Neural crest cell (in vitro differentiated cells): ENCODE measurements at regions not wholly inside any gene's neighbourhood (a gene's known extent, or its start where the extent isn't known, plus 50 kb on each side); places are given as distances from the start of the nearest gene placed in this dataset.

ENCODE experiments used
- DNase-seq: peaks from one replicate; pipeline ENCODE4 v3.0.0; 2021; ENCODE audit warnings: low read depth, mixed read lengths, low spot score
- H3K27ac Mint-ChIP-seq: one replicate; pipeline ENCODE4 v1.8.0; 2021; ENCODE audit warnings: mild to moderate bottlenecking, mixed read lengths; ENCODE audit not compliant: unreplicated experiment
- H3K27me3 Mint-ChIP-seq: 2 replicates; pipeline ENCODE4 v1.8.0; 2021; ENCODE audit warnings: low read depth, mild to moderate bottlenecking, mixed read lengths
- H3K36me3 Mint-ChIP-seq: 2 replicates; pipeline ENCODE4 v1.8.0; 2021; ENCODE audit warnings: low read depth, mild to moderate bottlenecking, mixed read lengths
- H3K4me1 Mint-ChIP-seq: 2 replicates; pipeline ENCODE4 v1.8.0; 2021; ENCODE audit warnings: mixed read lengths
- H3K4me3 Mint-ChIP-seq: one replicate; pipeline ENCODE4 v1.8.0; 2021; ENCODE audit warnings: mild to moderate bottlenecking, mixed read lengths
- H3K9me3 Mint-ChIP-seq: 2 replicates; pipeline ENCODE4 v1.8.0; 2021; ENCODE audit warnings: mixed read lengths
- TF ChIP-seq, protein P1 (sequence below): fragments of 200-600 bp; sonication (generic); conservative IDR thresholded peaks from 2 replicates; pipeline ENCODE4 v1.5.0; 2021; ENCODE audit warnings: antibody characterized with exemption, mild to moderate bottlenecking

DNA sequence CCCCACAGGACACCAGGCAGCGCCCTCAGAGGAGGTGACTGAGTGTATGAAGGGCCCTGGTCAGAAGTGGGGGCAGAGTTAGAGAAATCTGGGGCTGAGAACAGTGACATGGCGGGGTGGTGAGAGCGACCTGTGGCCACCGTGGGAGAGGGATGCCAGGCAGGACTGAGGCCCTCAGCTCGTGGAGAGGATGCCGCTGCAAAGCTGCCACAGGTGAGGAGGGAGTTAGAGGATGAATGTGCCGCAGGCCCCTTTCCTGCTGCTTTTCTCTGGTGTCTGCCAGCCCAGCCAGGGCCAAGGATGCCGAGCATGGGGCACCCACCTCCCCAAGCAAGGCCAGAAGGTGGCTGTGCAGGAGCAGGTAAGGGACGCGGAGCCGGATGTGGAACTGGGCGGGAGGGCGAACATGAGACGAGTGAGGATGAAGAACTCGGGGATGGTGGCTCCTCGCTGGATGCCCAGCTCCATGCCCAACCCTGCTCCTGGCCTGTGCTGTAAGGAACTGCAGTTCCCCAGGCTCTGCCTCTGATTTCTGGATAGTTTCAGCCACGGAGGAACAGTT, 269.2 kb upstream of the HDAC4 start:
- Mint-ChIP-seq H3K4me3 (no peak overlapping the region), H3K27me3 (no peaks in the 10 kb centered on the region), H3K27ac (peak overlapping the region; percentile 92), H3K9me3 (no peaks in the 10 kb centered on the region), H3K36me3 (no peaks in the 10 kb centered on the region), H3K4me1 (peaks cover 5% of the 10 kb centered on the region)
- DNase-seq, result no peak
- TF ChIP-seq, protein P1, sequence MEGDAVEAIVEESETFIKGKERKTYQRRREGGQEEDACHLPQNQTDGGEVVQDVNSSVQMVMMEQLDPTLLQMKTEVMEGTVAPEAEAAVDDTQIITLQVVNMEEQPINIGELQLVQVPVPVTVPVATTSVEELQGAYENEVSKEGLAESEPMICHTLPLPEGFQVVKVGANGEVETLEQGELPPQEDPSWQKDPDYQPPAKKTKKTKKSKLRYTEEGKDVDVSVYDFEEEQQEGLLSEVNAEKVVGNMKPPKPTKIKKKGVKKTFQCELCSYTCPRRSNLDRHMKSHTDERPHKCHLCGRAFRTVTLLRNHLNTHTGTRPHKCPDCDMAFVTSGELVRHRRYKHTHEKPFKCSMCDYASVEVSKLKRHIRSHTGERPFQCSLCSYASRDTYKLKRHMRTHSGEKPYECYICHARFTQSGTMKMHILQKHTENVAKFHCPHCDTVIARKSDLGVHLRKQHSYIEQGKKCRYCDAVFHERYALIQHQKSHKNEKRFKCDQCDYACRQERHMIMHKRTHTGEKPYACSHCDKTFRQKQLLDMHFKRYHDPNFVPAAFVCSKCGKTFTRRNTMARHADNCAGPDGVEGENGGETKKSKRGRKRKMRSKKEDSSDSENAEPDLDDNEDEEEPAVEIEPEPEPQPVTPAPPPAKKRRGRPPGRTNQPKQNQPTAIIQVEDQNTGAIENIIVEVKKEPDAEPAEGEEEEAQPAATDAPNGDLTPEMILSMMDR, result no peak

DNA sequence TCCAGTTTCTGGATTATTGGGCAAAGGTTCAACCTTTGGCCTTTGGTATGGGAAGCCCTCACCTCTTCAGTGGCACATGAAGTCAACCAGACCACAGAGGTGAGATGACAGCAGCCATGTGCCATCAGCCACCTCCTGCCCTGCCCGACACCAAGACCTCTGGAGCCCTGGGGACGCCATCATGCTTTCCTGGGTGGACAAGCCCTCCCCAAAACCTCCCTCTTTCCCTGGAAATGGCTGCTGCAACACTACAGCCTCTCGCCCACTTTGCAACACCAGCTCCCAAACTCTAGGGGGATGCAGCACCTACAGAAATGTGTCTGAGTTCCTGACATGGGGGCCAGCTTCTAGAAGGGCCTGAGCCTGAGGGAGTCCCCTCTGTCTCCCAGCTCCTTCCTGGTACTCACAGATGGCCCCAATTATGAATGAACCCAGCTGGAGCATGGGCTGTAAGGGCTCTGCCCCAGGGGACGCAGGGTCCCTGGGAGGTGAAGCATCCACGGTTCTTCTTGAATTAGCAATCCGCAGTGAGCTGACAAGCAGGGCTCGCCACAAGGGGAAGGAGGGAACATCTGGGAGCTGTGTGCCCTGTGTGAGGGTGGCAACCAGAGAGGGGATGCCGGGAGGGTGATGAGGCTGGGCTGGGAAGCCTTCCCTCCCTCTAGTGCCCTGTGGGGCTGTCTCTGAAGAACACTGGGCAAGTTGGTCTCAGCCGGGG, 268.5 kb upstream of the HDAC4 start:
- H3K9me3 Mint-ChIP-seq, result no peaks in the 10 kb centered on the region
- TF ChIP-seq, protein P1, result no peak
- peak overlapping the region; percentile 92 for H3K27ac Mint-ChIP-seq
- H3K27me3 Mint-ChIP-seq, result no peaks in the 10 kb centered on the region
- no peak overlapping the region for H3K4me3 Mint-ChIP-seq
- no peaks in the 10 kb centered on the region for H3K36me3 Mint-ChIP-seq
- H3K4me1 Mint-ChIP-seq, result peaks cover 5% of the 10 kb centered on the region
- DNase-seq, result no peak

DNA sequence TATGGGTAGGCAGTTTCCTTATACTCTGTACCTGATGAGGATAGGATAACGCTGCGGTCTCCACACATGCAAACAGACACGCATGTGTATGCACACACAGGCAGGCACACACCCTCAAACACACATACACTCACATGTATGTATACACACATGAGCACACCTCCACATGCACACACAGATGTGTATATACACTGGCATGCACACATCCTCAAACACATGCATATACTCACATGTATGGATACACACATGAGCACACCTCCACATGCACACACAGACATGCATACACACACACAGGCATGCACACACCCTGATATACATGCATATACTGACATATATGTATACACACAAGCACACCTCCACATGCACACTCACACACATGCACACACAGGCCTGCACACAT, 267.8 kb upstream of the HDAC4 start:
- Mint-ChIP-seq H3K36me3 (no peaks in the 10 kb centered on the region), H3K4me3 (no peak overlapping the region), H3K27ac (no peak overlapping the region), H3K27me3 (no peaks in the 10 kb centered on the region), H3K4me1 (peaks cover under 1% of the 10 kb centered on the region), H3K9me3 (no peaks in the 10 kb centered on the region)
- TF ChIP-seq, protein P1, result no peak
- DNase-seq, result no peak

DNA sequence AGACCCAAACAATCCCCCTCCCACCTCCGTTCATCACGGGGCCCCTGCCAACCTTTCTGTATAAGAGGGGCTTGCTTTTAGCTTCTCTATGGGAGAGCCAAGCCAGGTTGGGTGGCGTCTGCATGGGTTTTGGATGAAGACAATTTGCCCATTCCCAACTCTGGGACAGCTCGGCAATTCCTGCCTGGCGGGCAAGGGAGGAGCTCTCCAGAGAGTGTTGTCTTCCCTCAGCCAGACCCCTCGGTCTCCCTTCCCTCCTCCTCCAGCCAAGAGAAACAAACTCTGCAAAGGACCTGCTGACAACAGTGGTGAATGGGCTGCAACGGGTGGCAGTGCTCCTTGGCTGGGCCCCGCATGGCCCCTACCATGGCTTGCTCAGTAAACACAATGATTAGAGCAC, 267.2 kb upstream of the HDAC4 start:
- DNase-seq, result no peak
- no peak overlapping the region for H3K27ac Mint-ChIP-seq
- H3K4me1 Mint-ChIP-seq, result peaks cover under 1% of the 10 kb centered on the region
- no peaks in the 10 kb centered on the region for H3K36me3 Mint-ChIP-seq
- H3K4me3 Mint-ChIP-seq, result no peak overlapping the region
- TF ChIP-seq, protein P1, result no peak
- H3K9me3 Mint-ChIP-seq, result no peaks in the 10 kb centered on the region
- no peaks in the 10 kb centered on the region for H3K27me3 Mint-ChIP-seq

DNA sequence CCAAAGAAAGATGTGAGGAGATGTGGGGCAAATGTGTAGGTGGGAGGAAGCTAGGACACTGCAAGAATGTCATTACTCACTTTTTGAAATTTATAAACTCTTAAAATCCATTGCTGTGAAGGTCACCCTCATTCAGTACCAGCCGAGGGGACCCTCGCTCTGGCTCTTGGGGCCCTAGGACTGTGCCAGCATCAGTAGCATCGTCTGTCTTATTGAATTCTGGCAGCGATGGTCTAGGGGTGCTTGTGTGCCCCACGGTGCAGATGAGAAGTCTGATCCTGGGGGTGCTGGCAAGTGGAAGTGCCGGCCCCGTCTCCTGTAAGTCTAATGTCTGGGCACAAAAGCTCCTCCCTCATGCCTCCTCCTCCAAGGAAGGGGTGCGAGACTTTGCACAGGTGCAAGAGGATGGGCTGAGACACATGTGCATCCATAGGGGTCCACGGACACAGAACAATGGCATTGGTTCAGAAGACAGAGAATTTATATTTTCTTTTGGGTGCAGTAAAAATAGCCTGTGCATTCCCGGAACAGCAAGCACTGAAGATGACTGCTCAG, 266.7 kb upstream of the HDAC4 start:
- Mint-ChIP-seq H3K4me3 (no peak overlapping the region), H3K27ac (no peak overlapping the region), H3K4me1 (peaks cover 6% of the 10 kb centered on the region), H3K36me3 (no peaks in the 10 kb centered on the region), H3K27me3 (peaks cover under 1% of the 10 kb centered on the region), H3K9me3 (no peaks in the 10 kb centered on the region)
- TF ChIP-seq, protein P1, result no peak
- no peak for DNase-seq
